WTC11 (cell line): ENCODE measurements at regions not wholly inside any gene's neighbourhood (a gene's known extent, or its start where the extent isn't known, plus 50 kb on each side); places are given as distances from the start of the nearest gene placed in this dataset.

ENCODE experiments used
- CTCF ChIP-seq: fragments of 200-600 bp; IDR thresholded peaks from 2 replicates; pipeline ENCODE4 v1.8.0; 2022; ENCODE audit warnings: antibody characterized with exemption
- KAT7 ChIP-seq: sonication (generic); formaldehyde crosslinking; IDR thresholded peaks from 2 replicates; pipeline ENCODE4 v1.8.1; 2023; ENCODE audit warnings: missing genetic modification reagents, mild to moderate bottlenecking, borderline replicate concordance
- NFE2L1 ChIP-seq: sonication (generic); formaldehyde crosslinking; IDR thresholded peaks from 2 replicates; pipeline ENCODE4 v1.8.1; 2023; ENCODE audit warnings: missing genetic modification reagents
- PREB ChIP-seq: sonication (generic); formaldehyde crosslinking; IDR thresholded peaks from 2 replicates; pipeline ENCODE4 v1.8.1; 2022; ENCODE audit warnings: mild to moderate bottlenecking, missing genetic modification reagents, moderate library complexity, borderline replicate concordance
- SP1 ChIP-seq: sonication (generic); formaldehyde crosslinking; conservative IDR thresholded peaks from 2 replicates; pipeline ENCODE4 v1.8.1; 2022; ENCODE audit warnings: missing genetic modification reagents
- TEAD1 ChIP-seq: sonication (generic); formaldehyde crosslinking; IDR thresholded peaks from 2 replicates; pipeline ENCODE4 v1.8.0; 2022; ENCODE audit warnings: mild to moderate bottlenecking, missing genetic modification reagents
- USF1 ChIP-seq: sonication (generic); formaldehyde crosslinking; IDR thresholded peaks from 2 replicates; pipeline ENCODE4 v1.8.0; 2022; ENCODE audit warnings: mild to moderate bottlenecking, missing genetic modification reagents
- USF2 ChIP-seq: sonication (generic); formaldehyde crosslinking; IDR thresholded peaks from 2 replicates; pipeline ENCODE4 v1.8.1; 2023; ENCODE audit warnings: mild to moderate bottlenecking, missing genetic modification reagents, moderate library complexity
- ZBTB43 ChIP-seq: sonication (generic); formaldehyde crosslinking; IDR thresholded peaks from 2 replicates; pipeline ENCODE4 v1.8.1; 2023; ENCODE audit warnings: mild to moderate bottlenecking, missing genetic modification reagents
- ZNF416 ChIP-seq: fragments of 250-450 bp; sonication (Bioruptor Pico); IDR thresholded peaks from 2 replicates; pipeline ENCODE4 v1.9.0; 2021; ENCODE audit warnings: mild to moderate bottlenecking, inconsistent platforms
- ZNF425 ChIP-seq: fragments of 250-450 bp; sonication (Bioruptor Pico); conservative IDR thresholded peaks from 2 replicates; pipeline ENCODE4 v1.9.0; 2021; ENCODE audit warnings: mild to moderate bottlenecking

GRCh38 chr13:38262211-38262610, 87.4 kb upstream of the UFM1 start:
- TF ChIP-seq CTCF = no peak
- TF ChIP-seq ZNF416 (CRISPR knock-in tag) = no peak
- TF ChIP-seq ZBTB43 = no peak
- no peak for TF ChIP-seq ZNF425 (CRISPR knock-in tag)
- TF ChIP-seq TEAD1 = no peak
- TF ChIP-seq NFE2L1 (CRISPR knock-in tag) = no peak
- TF ChIP-seq USF1 (CRISPR knock-in tag) = no peak
- no peak for TF ChIP-seq KAT7 (CRISPR knock-in tag)
- TF ChIP-seq USF2 (CRISPR knock-in tag) = no peak
- no peak for TF ChIP-seq SP1 (CRISPR knock-in tag)
- TF ChIP-seq PREB (CRISPR knock-in tag) = no peak
